T-helper 17 cell (primary cell): ENCODE measurements at regions not wholly inside any gene's neighbourhood (a gene's known extent, or its start where the extent isn't known, plus 50 kb on each side); places are given as distances from the start of the nearest gene placed in this dataset.

ENCODE experiments used
- ATAC-seq: fragments of 150-1000 bp; cut with Tn5 transposase; 2 replicates; pipeline ENCODE4 v1.10.0; 2021; ENCODE audit warnings: mild to moderate bottlenecking, moderate library complexity
- DNase-seq, 3 donors: peaks; one replicate each; pipeline versions ENCODE4 v3.0.0 to v3.0.0-alpha.2; 2020 to 2021
- H3K9me3 ChIP-seq: one replicate; pipeline ENCODE4 v1.7.0; 2013; ENCODE audit warnings: low read length, mild to moderate bottlenecking; ENCODE audit not compliant: control insufficient read depth, poor library complexity, severe bottlenecking
- H3K27ac Mint-ChIP-seq: one replicate; pipeline ENCODE4 v1.8.0; 2022; ENCODE audit warnings: mild to moderate bottlenecking, moderate library complexity, mixed read lengths
- H3K27me3 Mint-ChIP-seq: one replicate; pipeline ENCODE4 v1.8.0; 2022; ENCODE audit warnings: mixed read lengths
- H3K36me3 Mint-ChIP-seq: one replicate; pipeline ENCODE4 v1.8.0; 2022; ENCODE audit warnings: low read depth, mixed read lengths
- H3K4me1 Mint-ChIP-seq: one replicate; pipeline ENCODE4 v1.8.0; 2022; ENCODE audit warnings: mild to moderate bottlenecking, mixed read lengths
- H3K4me3 Mint-ChIP-seq: one replicate; pipeline ENCODE4 v1.8.0; 2022; ENCODE audit warnings: mild to moderate bottlenecking, moderate library complexity, mixed read lengths

- Mint-ChIP-seq H3K27me3 (no peaks in the 10 kb centered on the region), H3K4me3 (no peak overlapping the region), H3K36me3 (no peaks in the 10 kb centered on the region), H3K4me1 (no peaks in the 10 kb centered on the region), H3K27ac (no peak overlapping the region)
- no peak for ATAC-seq
- H3K9me3 ChIP-seq = no peaks in the 10 kb centered on the region
- no peak for DNase-seq
These were observed 1312.9 kb downstream of the FAM181B start for GRCh38 chr11:81420668-81421250.

DNA sequence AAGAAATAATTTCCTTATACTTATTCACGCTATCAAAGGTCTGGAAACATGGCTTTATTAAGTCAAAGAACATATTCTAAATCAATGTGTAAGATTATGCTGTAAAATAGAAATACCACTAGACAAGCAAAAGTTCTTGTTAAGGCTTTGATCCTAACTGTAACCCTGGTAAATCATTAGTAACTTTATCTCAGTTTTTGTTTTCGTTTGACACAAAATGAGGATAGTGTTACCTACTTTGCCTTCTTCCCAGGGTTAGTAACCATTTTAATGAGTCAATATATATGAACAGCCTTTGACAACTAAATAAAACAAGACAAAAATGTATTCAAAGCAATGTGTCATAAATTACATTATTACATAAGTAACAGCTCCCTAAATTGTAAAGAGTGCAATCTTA, 1336.3 kb downstream of the FAM181B start:
- no peaks in the 10 kb centered on the region for H3K4me1 Mint-ChIP-seq
- no peak overlapping the region for H3K27ac Mint-ChIP-seq
- no peaks in the 10 kb centered on the region for H3K9me3 ChIP-seq
- H3K36me3 Mint-ChIP-seq = no peaks in the 10 kb centered on the region
- ATAC-seq (no peak), DNase-seq (no peak)
- H3K27me3 Mint-ChIP-seq = no peaks in the 10 kb centered on the region
- H3K4me3 Mint-ChIP-seq = no peak overlapping the region

DNA sequence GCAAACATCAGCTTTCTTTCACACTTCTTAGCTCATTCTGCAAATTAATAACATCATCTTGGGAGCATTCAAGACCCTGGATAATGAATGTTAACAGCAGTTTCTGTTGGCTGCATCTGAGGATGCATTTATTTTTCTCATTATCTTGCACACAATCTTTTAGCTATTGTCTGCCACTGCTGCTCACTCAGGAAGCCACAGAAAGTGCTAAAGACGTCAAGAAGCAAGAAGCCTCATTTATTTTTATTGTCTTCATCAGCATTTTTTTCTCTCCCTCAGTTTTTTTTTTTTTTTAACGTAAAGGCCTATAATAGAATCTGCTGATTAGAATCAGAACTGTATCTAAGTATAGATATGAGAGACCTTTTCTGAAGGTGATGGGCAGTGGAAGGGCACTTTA, 1339.4 kb downstream of the FAM181B start:
- no peak for ATAC-seq
- no peak overlapping the region for H3K27ac Mint-ChIP-seq
- no peak for DNase-seq
- no peak overlapping the region for H3K4me3 Mint-ChIP-seq
- H3K4me1 Mint-ChIP-seq = no peaks in the 10 kb centered on the region
- H3K9me3 ChIP-seq = no peaks in the 10 kb centered on the region
- H3K27me3 Mint-ChIP-seq = no peaks in the 10 kb centered on the region
- no peaks in the 10 kb centered on the region for H3K36me3 Mint-ChIP-seq

- Mint-ChIP-seq H3K27me3 (no peaks in the 10 kb centered on the region), H3K4me3 (no peak overlapping the region), H3K27ac (no peak overlapping the region), H3K36me3 (no peaks in the 10 kb centered on the region), H3K4me1 (no peaks in the 10 kb centered on the region)
- H3K9me3 ChIP-seq = no peaks in the 10 kb centered on the region
- no peak for ATAC-seq
- DNase-seq = no peak
These were observed 1345.3 kb downstream of the FAM181B start for GRCh38 chr11:81388326-81388725.

- Mint-ChIP-seq H3K36me3 (no peaks in the 10 kb centered on the region), H3K4me3 (no peak overlapping the region), H3K27ac (no peak overlapping the region), H3K27me3 (no peaks in the 10 kb centered on the region), H3K4me1 (no peaks in the 10 kb centered on the region)
- DNase-seq = no peak
- ATAC-seq = no peak
- no peaks in the 10 kb centered on the region for H3K9me3 ChIP-seq
These were observed 1353.3 kb downstream of the FAM181B start for GRCh38 chr11:81380395-81380794.

DNA sequence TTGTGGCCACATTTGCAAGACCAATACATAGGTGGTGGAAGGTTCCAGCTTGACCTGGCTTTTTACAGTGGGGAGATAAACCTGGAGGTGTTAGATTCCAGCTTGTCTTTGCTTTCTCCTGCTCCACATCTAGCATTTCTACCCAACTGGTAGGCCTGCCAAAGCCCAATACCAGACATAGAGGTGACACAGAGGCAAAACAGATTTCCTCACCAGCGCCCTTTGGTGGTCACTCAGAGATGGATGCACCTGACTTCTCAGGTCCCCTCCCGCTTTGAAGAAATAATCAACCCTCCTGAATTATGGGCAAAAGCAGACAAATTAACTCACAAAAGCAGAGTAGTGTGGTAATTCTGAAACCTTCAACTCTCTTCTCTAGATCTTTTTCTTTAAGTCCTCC, 1356.2 kb downstream of the FAM181B start:
- H3K27me3 Mint-ChIP-seq = no peaks in the 10 kb centered on the region
- no peak overlapping the region for H3K27ac Mint-ChIP-seq
- H3K4me1 Mint-ChIP-seq = no peaks in the 10 kb centered on the region
- ATAC-seq (no peak), DNase-seq (no peak)
- no peak overlapping the region for H3K4me3 Mint-ChIP-seq
- no peaks in the 10 kb centered on the region for H3K9me3 ChIP-seq
- H3K36me3 Mint-ChIP-seq = no peaks in the 10 kb centered on the region

GRCh38 chr11:81373986-81374385, 1359.7 kb downstream of the FAM181B start:
- Mint-ChIP-seq H3K4me3 (no peak overlapping the region), H3K36me3 (no peaks in the 10 kb centered on the region), H3K27me3 (no peaks in the 10 kb centered on the region), H3K4me1 (no peaks in the 10 kb centered on the region), H3K27ac (no peak overlapping the region)
- DNase-seq = no peak
- H3K9me3 ChIP-seq = no peaks in the 10 kb centered on the region
- no peak for ATAC-seq

- ATAC-seq = no peak
These were observed 1365.5 kb downstream of the FAM181B start for GRCh38 chr11:81368192-81368591.

DNA sequence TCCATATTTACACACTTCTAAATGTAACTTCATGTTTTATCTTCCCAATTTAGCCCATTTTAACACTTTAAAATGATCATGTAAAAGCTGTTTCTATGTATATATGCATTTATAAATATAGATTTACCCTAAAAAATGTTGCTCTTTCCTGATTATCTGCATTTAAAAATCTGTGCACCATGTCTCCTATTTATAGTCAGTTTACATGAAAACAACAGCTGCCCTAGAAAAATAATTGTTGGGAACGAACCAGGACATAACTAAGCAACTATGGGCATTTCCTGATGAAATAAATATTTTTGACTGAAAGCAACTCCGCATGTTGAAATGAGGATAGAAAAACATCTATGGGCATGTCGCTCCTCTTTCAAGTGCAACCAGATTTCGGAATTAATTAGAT, 1368.2 kb downstream of the FAM181B start:
- ATAC-seq (no peak), DNase-seq (no peak)
- H3K9me3 ChIP-seq = no peaks in the 10 kb centered on the region
- Mint-ChIP-seq H3K4me1 (no peaks in the 10 kb centered on the region), H3K27me3 (no peaks in the 10 kb centered on the region), H3K27ac (no peak overlapping the region), H3K4me3 (no peak overlapping the region), H3K36me3 (no peaks in the 10 kb centered on the region)

More at GRCh38 chr11:81368192-81368591, 1365.5 kb downstream of the FAM181B start:
- Mint-ChIP-seq H3K27me3 (no peaks in the 10 kb centered on the region), H3K36me3 (no peaks in the 10 kb centered on the region), H3K27ac (no peak overlapping the region), H3K4me1 (no peaks in the 10 kb centered on the region), H3K4me3 (no peak overlapping the region)
- no peaks in the 10 kb centered on the region for H3K9me3 ChIP-seq
- DNase-seq = no peak

DNA sequence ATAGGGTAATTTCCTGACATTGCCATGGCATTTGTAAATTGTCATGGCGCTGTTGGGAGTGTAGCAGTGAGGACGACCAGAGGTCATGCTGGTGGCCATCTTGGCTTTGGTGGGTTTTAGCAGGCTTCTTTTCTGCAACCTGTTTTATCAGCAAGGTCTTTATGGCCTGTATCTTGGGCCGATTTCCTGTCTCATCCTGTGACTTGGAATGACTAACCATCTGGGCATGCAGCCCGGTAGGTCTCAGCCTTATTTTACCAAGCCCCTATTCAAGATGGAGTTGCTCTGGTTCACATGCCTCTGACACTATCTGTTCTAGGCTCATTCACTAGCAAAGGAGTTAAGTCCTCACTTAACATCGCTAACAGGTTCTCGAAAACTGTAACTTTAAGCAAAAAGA, 1374.2 kb downstream of the FAM181B start:
- no peaks in the 10 kb centered on the region for H3K27me3 Mint-ChIP-seq
- no peaks in the 10 kb centered on the region for H3K4me1 Mint-ChIP-seq
- no peak for DNase-seq
- no peak overlapping the region for H3K4me3 Mint-ChIP-seq
- H3K36me3 Mint-ChIP-seq = no peaks in the 10 kb centered on the region
- ATAC-seq = no peak
- H3K27ac Mint-ChIP-seq = no peak overlapping the region
- no peaks in the 10 kb centered on the region for H3K9me3 ChIP-seq

- no peaks in the 10 kb centered on the region for H3K27me3 Mint-ChIP-seq
- no peak for DNase-seq
These were observed 1388.1 kb downstream of the FAM181B start for GRCh38 chr11:81345609-81346008.

GRCh38 chr11:81342966-81343365, 1390.7 kb downstream of the FAM181B start:
- Mint-ChIP-seq H3K4me1 (no peaks in the 10 kb centered on the region), H3K27ac (no peak overlapping the region), H3K27me3 (no peaks in the 10 kb centered on the region), H3K4me3 (no peak overlapping the region), H3K36me3 (no peaks in the 10 kb centered on the region)
- no peak for DNase-seq
- no peak for ATAC-seq
- peaks cover 2% of the 10 kb centered on the region for H3K9me3 ChIP-seq

More at GRCh38 chr11:81345609-81346008, 1388.1 kb downstream of the FAM181B start:
- H3K9me3 ChIP-seq = no peaks in the 10 kb centered on the region
- no peak for ATAC-seq
- Mint-ChIP-seq H3K4me3 (no peak overlapping the region), H3K27ac (no peak overlapping the region), H3K36me3 (no peaks in the 10 kb centered on the region), H3K4me1 (no peaks in the 10 kb centered on the region)

DNA sequence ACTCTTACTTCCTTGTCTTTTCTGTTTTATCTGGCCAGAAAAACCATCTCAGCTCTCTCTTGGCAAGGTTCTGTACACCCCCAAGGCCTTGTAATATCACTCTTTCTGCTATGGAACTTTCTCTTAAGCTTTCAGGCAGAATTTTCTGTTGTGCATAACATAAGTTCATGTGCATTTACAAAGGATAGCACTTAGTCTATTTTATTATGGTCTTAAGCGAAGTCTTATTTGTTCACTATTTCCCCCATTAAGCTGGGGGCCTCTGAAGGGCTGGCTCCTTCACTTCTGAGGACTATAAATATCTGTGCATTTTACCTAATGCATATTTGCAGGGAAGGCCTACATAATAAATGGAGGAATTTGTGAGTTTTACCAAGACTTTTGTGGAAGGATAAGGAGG, 1393.4 kb downstream of the FAM181B start:
- Mint-ChIP-seq H3K4me1 (no peaks in the 10 kb centered on the region), H3K4me3 (no peak overlapping the region), H3K27ac (no peak overlapping the region)

GRCh38 chr11:81339521-81339920, 1394.1 kb downstream of the FAM181B start:
- Mint-ChIP-seq H3K27me3 (no peaks in the 10 kb centered on the region), H3K4me3 (no peak overlapping the region), H3K36me3 (no peaks in the 10 kb centered on the region), H3K27ac (no peak overlapping the region), H3K4me1 (no peaks in the 10 kb centered on the region)
- DNase-seq (no peak), ATAC-seq (no peak)
- H3K9me3 ChIP-seq = peaks cover 2% of the 10 kb centered on the region

More for the DNA sequence above, 1393.4 kb downstream of the FAM181B start:
- no peak for ATAC-seq
- DNase-seq = no peak
- Mint-ChIP-seq H3K36me3 (no peaks in the 10 kb centered on the region), H3K27me3 (no peaks in the 10 kb centered on the region)
- H3K9me3 ChIP-seq = peaks cover 2% of the 10 kb centered on the region
